ENCODE measurements at regions not wholly inside any gene's neighbourhood (a gene's known extent, or its start where the extent isn't known, plus 50 kb on each side); places are given as distances from the start of the nearest gene placed in this dataset.

DNA sequence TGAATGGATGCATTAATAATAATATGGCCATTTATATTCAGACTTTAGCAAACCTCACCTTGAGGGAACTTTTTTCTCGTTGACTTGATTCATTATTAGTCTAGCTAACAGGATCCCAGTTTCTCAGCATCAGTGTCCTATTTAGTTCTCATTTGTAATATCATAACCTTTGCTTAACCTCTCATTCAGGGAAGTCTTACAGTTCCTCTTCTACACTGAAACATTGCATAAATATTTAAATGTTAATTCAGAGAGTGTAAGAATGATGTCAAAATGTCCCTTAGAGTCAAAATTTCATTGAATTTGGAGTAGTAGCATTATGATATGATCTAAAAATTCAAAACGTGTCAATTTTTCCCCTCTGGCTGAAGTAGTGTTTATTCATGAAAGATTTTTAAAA, 650.1 kb downstream of the EFNA5 start:
- H3K36me3 ChIP-seq (ENCODE audit: control insufficient read depth in 2 of 3, insufficient read depth in 3 of 3, low read length in 3 of 3) = no peaks in the 10 kb centered on the region
- TF ChIP-seq, protein P1, sequence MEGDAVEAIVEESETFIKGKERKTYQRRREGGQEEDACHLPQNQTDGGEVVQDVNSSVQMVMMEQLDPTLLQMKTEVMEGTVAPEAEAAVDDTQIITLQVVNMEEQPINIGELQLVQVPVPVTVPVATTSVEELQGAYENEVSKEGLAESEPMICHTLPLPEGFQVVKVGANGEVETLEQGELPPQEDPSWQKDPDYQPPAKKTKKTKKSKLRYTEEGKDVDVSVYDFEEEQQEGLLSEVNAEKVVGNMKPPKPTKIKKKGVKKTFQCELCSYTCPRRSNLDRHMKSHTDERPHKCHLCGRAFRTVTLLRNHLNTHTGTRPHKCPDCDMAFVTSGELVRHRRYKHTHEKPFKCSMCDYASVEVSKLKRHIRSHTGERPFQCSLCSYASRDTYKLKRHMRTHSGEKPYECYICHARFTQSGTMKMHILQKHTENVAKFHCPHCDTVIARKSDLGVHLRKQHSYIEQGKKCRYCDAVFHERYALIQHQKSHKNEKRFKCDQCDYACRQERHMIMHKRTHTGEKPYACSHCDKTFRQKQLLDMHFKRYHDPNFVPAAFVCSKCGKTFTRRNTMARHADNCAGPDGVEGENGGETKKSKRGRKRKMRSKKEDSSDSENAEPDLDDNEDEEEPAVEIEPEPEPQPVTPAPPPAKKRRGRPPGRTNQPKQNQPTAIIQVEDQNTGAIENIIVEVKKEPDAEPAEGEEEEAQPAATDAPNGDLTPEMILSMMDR (IDR thresholded peaks at IDR 0.05; ENCODE audit: borderline replicate concordance, extremely low read depth, insufficient read depth) = no peak
- no peak overlapping the region for H3K4me3 ChIP-seq (ENCODE audit: low read length in 3 of 3)
- H3K9me3 ChIP-seq (ENCODE audit: control insufficient read depth in 2 of 3, insufficient read depth in 1 of 3, low read length in 3 of 3) = no peaks in the 10 kb centered on the region
- DNase-seq = no peak
- no peak overlapping the region for H3K9ac ChIP-seq (ENCODE audit: low read length in 3 of 3)
- no peaks in the 10 kb centered on the region for H3K4me1 ChIP-seq (ENCODE audit: control insufficient read depth in 2 of 3, insufficient read depth in 2 of 3, low read depth in 1 of 3, low read length in 3 of 3)
- no peaks in the 10 kb centered on the region for H3K27me3 ChIP-seq (ENCODE audit: control insufficient read depth, insufficient read depth, low read length)
- H3K27ac ChIP-seq (ENCODE audit: low read depth in 2 of 2, low read length in 2 of 2) = no peak overlapping the region
- FAIRE-seq = no peak
- intact Hi-C loops (cut with DNase I) = no loop called here

DNA sequence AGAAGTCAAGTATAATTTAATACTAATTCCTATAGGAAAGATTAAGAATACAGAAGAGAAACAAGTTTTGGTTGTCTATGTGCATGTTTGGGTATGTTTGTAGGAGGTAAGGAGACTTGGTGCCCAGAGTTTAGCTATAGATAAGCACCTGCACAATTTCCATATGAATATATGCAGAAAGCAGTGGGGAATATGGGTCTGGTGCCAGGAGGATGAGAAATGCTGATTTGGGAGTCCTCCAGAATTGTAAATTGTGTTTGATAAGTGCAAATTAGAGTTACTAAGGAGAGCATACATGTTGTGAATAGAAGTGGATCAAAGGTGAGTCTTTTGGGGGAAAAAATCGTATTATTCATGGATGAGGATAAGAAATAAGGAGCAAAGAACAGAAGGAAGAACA, 653.1 kb downstream of the EFNA5 start:
- Histone ChIP-seq H3K36me3 (ENCODE audit: control insufficient read depth in 2 of 3, insufficient read depth in 3 of 3, low read length in 3 of 3) (no peaks in the 10 kb centered on the region), H3K27ac (ENCODE audit: low read depth in 2 of 2, low read length in 2 of 2) (no peak overlapping the region), H3K9ac (ENCODE audit: low read length in 3 of 3) (no peak overlapping the region), H3K27me3 (ENCODE audit: control insufficient read depth, insufficient read depth, low read length) (no peaks in the 10 kb centered on the region), H3K4me3 (ENCODE audit: low read length in 3 of 3) (no peak overlapping the region), H3K4me1 (ENCODE audit: control insufficient read depth in 2 of 3, insufficient read depth in 2 of 3, low read depth in 1 of 3, low read length in 3 of 3) (no peaks in the 10 kb centered on the region), H3K9me3 (ENCODE audit: control insufficient read depth in 2 of 3, insufficient read depth in 1 of 3, low read length in 3 of 3) (no peaks in the 10 kb centered on the region)
- intact Hi-C loops (cut with DNase I) = no loop called here
- no peak for DNase-seq
- FAIRE-seq = no peak
- TF ChIP-seq, protein P1 (IDR thresholded peaks at IDR 0.05; ENCODE audit: borderline replicate concordance, extremely low read depth, insufficient read depth) = no peak

DNA sequence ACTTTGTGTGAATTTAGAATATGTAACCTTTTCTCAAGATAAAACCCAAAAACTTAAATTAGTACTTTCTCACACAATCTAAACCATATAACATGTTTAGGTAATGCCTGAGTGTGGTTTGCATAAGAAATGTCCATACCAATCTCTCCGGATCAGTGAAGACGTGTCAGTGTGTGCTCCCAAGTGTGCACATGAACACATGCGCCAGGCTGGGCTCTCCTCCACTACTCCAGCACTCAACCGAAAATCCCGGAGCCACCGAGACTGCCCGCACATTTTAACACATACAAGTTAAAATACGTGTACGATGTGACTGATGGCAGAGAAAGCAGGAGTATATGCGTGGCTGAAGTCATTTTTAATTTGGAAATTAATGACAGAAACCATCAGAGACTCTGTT, 658.4 kb downstream of the EFNA5 start:
- FAIRE-seq (no peak), DNase-seq (no peak)
- TF ChIP-seq, protein P1 (IDR thresholded peaks at IDR 0.05; ENCODE audit: borderline replicate concordance, extremely low read depth, insufficient read depth) = no peak
- no peaks in the 10 kb centered on the region for H3K27me3 ChIP-seq (ENCODE audit: control insufficient read depth, insufficient read depth, low read length)
- no peak overlapping the region for H3K27ac ChIP-seq (ENCODE audit: low read depth in 2 of 2, low read length in 2 of 2)
- no peaks in the 10 kb centered on the region for H3K36me3 ChIP-seq (ENCODE audit: control insufficient read depth in 2 of 3, insufficient read depth in 3 of 3, low read length in 3 of 3)
- intact Hi-C loops (cut with DNase I) = no loop called here
- no peaks in the 10 kb centered on the region for H3K4me1 ChIP-seq (ENCODE audit: control insufficient read depth in 2 of 3, insufficient read depth in 2 of 3, low read depth in 1 of 3, low read length in 3 of 3)
- H3K4me3 ChIP-seq (ENCODE audit: low read length in 3 of 3) = no peak overlapping the region
- no peak overlapping the region for H3K9ac ChIP-seq (ENCODE audit: low read length in 3 of 3)
- no peaks in the 10 kb centered on the region for H3K9me3 ChIP-seq (ENCODE audit: control insufficient read depth in 2 of 3, insufficient read depth in 1 of 3, low read length in 3 of 3)

DNA sequence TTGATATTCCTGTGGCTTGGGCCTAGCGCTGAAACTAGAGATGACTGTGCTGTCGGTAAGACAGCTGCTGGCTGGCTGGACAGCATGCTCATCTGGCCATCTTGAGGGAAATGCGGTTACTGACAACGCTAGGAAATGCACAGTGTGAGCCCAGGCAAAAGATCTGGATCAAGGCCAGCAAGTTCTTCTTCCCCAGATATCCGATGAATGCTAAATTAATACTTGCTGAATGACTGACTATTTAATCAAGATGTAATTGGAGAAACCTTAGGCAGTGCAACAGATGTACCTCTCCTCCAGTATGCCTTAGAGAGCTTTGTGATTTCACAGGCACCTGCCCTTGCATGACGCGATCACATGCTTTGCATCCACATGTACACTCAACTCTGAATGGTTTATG, 659.1 kb downstream of the EFNA5 start:
- H3K4me1 ChIP-seq (ENCODE audit: control insufficient read depth in 2 of 3, insufficient read depth in 2 of 3, low read depth in 1 of 3, low read length in 3 of 3) = no peaks in the 10 kb centered on the region
- H3K27me3 ChIP-seq (ENCODE audit: control insufficient read depth, insufficient read depth, low read length) = no peaks in the 10 kb centered on the region
- H3K9ac ChIP-seq (ENCODE audit: low read length in 3 of 3) = no peak overlapping the region
- intact Hi-C loops (cut with DNase I) = no loop called here
- H3K27ac ChIP-seq (ENCODE audit: low read depth in 2 of 2, low read length in 2 of 2) = no peak overlapping the region
- FAIRE-seq (no peak), DNase-seq (peak in 1 of 5 donors; percentile 3)
- H3K36me3 ChIP-seq (ENCODE audit: control insufficient read depth in 2 of 3, insufficient read depth in 3 of 3, low read length in 3 of 3) = no peaks in the 10 kb centered on the region
- H3K9me3 ChIP-seq (ENCODE audit: control insufficient read depth in 2 of 3, insufficient read depth in 1 of 3, low read length in 3 of 3) = no peaks in the 10 kb centered on the region
- H3K4me3 ChIP-seq (ENCODE audit: low read length in 3 of 3) = no peak overlapping the region
- TF ChIP-seq, protein P1 (IDR thresholded peaks at IDR 0.05; ENCODE audit: borderline replicate concordance, extremely low read depth, insufficient read depth) = no peak
